ENCODE measurements at regions not wholly inside any gene's neighbourhood (a gene's known extent, or its start where the extent isn't known, plus 50 kb on each side); places are given as distances from the start of the nearest gene placed in this dataset.

GRCh38 chr15:47402829-47403228, 314.5 kb upstream of the SEMA6D start:
- CTCF ChIA-PET (ENCODE audit: partially characterized antibody) = interaction anchor here (0.6 to 1.9 kb wide), 3 partner anchors 69 to 900 kb away, joined by 3 to 4 read pairs (median 3); no protein-coding TSS in a partner anchor
- H2AFZ ChIP-seq (ENCODE audit: low read length) = no peak overlapping the region

More at GRCh38 chr15:47402829-47403228, 314.5 kb upstream of the SEMA6D start:
- no peak overlapping the region for H2BK5ac ChIP-seq (ENCODE audit: low read depth, low read length)
- no peak overlapping the region for H2BK20ac ChIP-seq (ENCODE audit: low read length)
- H3K14ac ChIP-seq (ENCODE audit: insufficient read length) = no peak overlapping the region
- no peaks in the 10 kb centered on the region for H3K79me1 ChIP-seq (ENCODE audit: low read depth, low read length)
- H3K27me3 ChIP-seq (replicated peaks in 1 of 4; ENCODE audit: control insufficient read depth in 3 of 4, extremely low read depth in 1 of 4, insufficient read depth in 3 of 4, low read length in 3 of 4) = no peaks in the 10 kb centered on the region
- H3K36me3 ChIP-seq (ENCODE audit: control insufficient read depth in 2 of 4, insufficient read depth in 4 of 4, low read length in 3 of 4) = no peaks in the 10 kb centered on the region
- H3K79me2 ChIP-seq (ENCODE audit: control insufficient read depth in 1 of 2, insufficient read depth in 2 of 2, low read length in 2 of 2) = no peaks in the 10 kb centered on the region
- H3K23me2 ChIP-seq (ENCODE audit: low read depth, low read length) = no peaks in the 10 kb centered on the region
- no peak overlapping the region for H4K5ac ChIP-seq (ENCODE audit: insufficient read length, low read depth, low read length)
- H3K18ac ChIP-seq (ENCODE audit: extremely low read depth, low read length) = no peak overlapping the region
- no peak overlapping the region for H3K4me3 ChIP-seq (ENCODE audit: extremely low read depth in 1 of 4, insufficient read depth in 2 of 4, low read depth in 3 of 4, low read length in 4 of 4)
- no peak overlapping the region for H3K4ac ChIP-seq (replicated peaks; ENCODE audit: insufficient read length, low read depth, low read length)
- WGBS, 2 experiments (ENCODE audit: extremely low coverage in 1 of 2, insufficient coverage in 1 of 2, insufficient read length in 1 of 2, insufficient replicate concordance in 2 of 2, low coverage in 1 of 2, low lambda C conversion rate in 2 of 2, missing lambda C conversion rate in 1 of 2) = 89% methylated on average over 1 of the region's 1 CpG; no CpG with 5 or more reads in 1 of the 2 experiments
- no peak overlapping the region for H3K27ac ChIP-seq (ENCODE audit: low read depth, low read length)
- FAIRE-seq (no peak), DNase-seq (ENCODE audit: low read depth in 1 of 2, low spot score in 2 of 2) (no peak)
- no peaks in the 10 kb centered on the region for H4K20me1 ChIP-seq (replicated peaks in 1 of 2; ENCODE audit: control insufficient read depth in 1 of 2, insufficient read depth in 2 of 2, low read length in 2 of 2)
- H2BK120ac ChIP-seq (replicated peaks; ENCODE audit: low read depth, low read length) = no peak overlapping the region
- POLR2A ChIA-PET (ENCODE audit: partially characterized antibody) = interaction anchor here (1.7 kb wide), 1 partner anchor 8 kb away, joined by 6 read pairs; no protein-coding TSS in a partner anchor
- no peak overlapping the region for H2BK12ac ChIP-seq (ENCODE audit: low read depth, low read length)
- H4K8ac ChIP-seq (ENCODE audit: extremely low read depth, insufficient read depth, low read length) = no peak overlapping the region
- no peak overlapping the region for H3K23ac ChIP-seq (ENCODE audit: insufficient read length)
- H2AK5ac ChIP-seq (ENCODE audit: low read depth, low read length) = no peak overlapping the region
- no peak overlapping the region for H3K56ac ChIP-seq (replicated peaks; ENCODE audit: insufficient read length, low read depth, low read length)
- no peak overlapping the region for H3K4me2 ChIP-seq (ENCODE audit: insufficient read depth in 1 of 2, low read depth in 2 of 2, low read length in 2 of 2)
- H2BK15ac ChIP-seq (ENCODE audit: low read length) = no peak overlapping the region
- H3K9ac ChIP-seq (replicated peaks in 1 of 4; ENCODE audit: extremely low read depth in 1 of 4, low read depth in 3 of 4, low read length in 3 of 4) = no peak overlapping the region
- H3K9me3 ChIP-seq (ENCODE audit: insufficient read depth in 2 of 2, low read depth in 1 of 2, low read length in 1 of 2) = no peaks in the 10 kb centered on the region
- no peak overlapping the region for H4K91ac ChIP-seq (replicated peaks; ENCODE audit: insufficient read length, low read length)
- H3K4me1 ChIP-seq (replicated peaks in 1 of 4; ENCODE audit: control insufficient read depth in 3 of 4, insufficient read depth in 4 of 4, low read length in 3 of 4) = peaks cover 0 to 9% (median 3%) of the 10 kb centered on the region in 4 experiments; a peak in 3 of 7 replicates
- TF ChIP-seq NANOG (IDR thresholded peaks at IDR 0.05; ENCODE audit: insufficient read depth, low read depth, low read length, poor library complexity, severe bottlenecking) (no peak), BACH1 (IDR thresholded peaks at IDR 0.05; ENCODE audit: low read length) (no peak), HDAC6 (IDR thresholded peaks at IDR 0.05; ENCODE audit: low read depth, low read length) (no peak), BRCA1 (IDR thresholded peaks at IDR 0.05; ENCODE audit: low read depth, low read length) (no peak), JUN (IDR thresholded peaks at IDR 0.05; ENCODE audit: low read depth, low read length) (no peak), EP300 (IDR thresholded peaks at IDR 0.05; ENCODE audit: borderline replicate concordance in 1 of 2, low read depth in 2 of 2, low read length in 2 of 2) (no peak), RFX5 (IDR thresholded peaks at IDR 0.05; ENCODE audit: borderline replicate concordance, low read depth, low read length) (no peak), NRF1 (IDR thresholded peaks at IDR 0.05; ENCODE audit: low read depth, low read length) (no peak), SIRT6 (IDR thresholded peaks at IDR 0.05; ENCODE audit: low read length) (no peak), TCF12 (IDR thresholded peaks at IDR 0.05; ENCODE audit: low read depth, low read length) (no peak), CTBP2 (IDR thresholded peaks at IDR 0.05; ENCODE audit: borderline replicate concordance, insufficient read depth, insufficient read length, low read length) (no peak), TBP (IDR thresholded peaks at IDR 0.05; ENCODE audit: low read depth, low read length) (no peak), EGR1 (IDR thresholded peaks at IDR 0.05; ENCODE audit: borderline replicate concordance, low read depth, low read length) (no peak), TAF7 (optimal IDR thresholded peaks at IDR 0.05; ENCODE audit: borderline replicate concordance, low read depth, low read length) (no peak)

All from H1 (cell line).